ENCODE measurements at regions not wholly inside any gene's neighbourhood (a gene's known extent, or its start where the extent isn't known, plus 50 kb on each side); places are given as distances from the start of the nearest gene placed in this dataset.

- Histone ChIP-seq H2AK9ac (replicated peaks; ENCODE audit: low read depth, low read length, poor library complexity) (no peak overlapping the region), H3K4ac (ENCODE audit: low read depth, low read length) (no peak overlapping the region), H4K5ac (ENCODE audit: low read depth, low read length) (no peak overlapping the region), H3K4me1 (ENCODE audit: control insufficient read depth, insufficient read depth, low read length) (peaks cover 5% of the 10 kb centered on the region), H3K18ac (ENCODE audit: low read depth, low read length) (no peak overlapping the region), H2AK5ac (ENCODE audit: low read depth, low read length) (no peak overlapping the region; the same call in 1 of the 2 replicates), H2BK15ac (ENCODE audit: low read depth, low read length) (no peak overlapping the region), H3K27me3 (ENCODE audit: control insufficient read depth, insufficient read depth, low read length) (no peaks in the 10 kb centered on the region), H2AFZ (replicated peaks; ENCODE audit: low read length, poor library complexity) (peak overlapping the region; percentile 46), H4K8ac (ENCODE audit: low read depth in 2 of 2, low read length in 2 of 2) (no peak overlapping the region), H3K9me3 (ENCODE audit: control insufficient read depth, insufficient read depth, low read length) (no peaks in the 10 kb centered on the region), H3K4me2 (ENCODE audit: low read depth, low read length) (no peak overlapping the region), H3K36me3 (ENCODE audit: control insufficient read depth, insufficient read depth, low read length) (no peaks in the 10 kb centered on the region), H3K27ac (ENCODE audit: insufficient read depth, low read length) (no peak overlapping the region), H4K20me1 (ENCODE audit: insufficient read depth, low read length) (no peaks in the 10 kb centered on the region), H3K56ac (ENCODE audit: extremely low read depth, insufficient read depth, low read length) (no peak overlapping the region), H2BK5ac (ENCODE audit: low read depth, low read length, poor library complexity, severe bottlenecking) (no peak overlapping the region), H3K9me1 (ENCODE audit: insufficient read depth, low read length) (peaks cover 4% of the 10 kb centered on the region; the same call in 1 of the 2 replicates), H2BK120ac (ENCODE audit: low read depth, low read length) (no peak overlapping the region), H3K23ac (ENCODE audit: low read depth, low read length) (no peak overlapping the region), H3K4me3 (ENCODE audit: insufficient read depth, low read depth, low read length) (no peak overlapping the region), H3K9ac (ENCODE audit: low read depth, low read length) (no peak overlapping the region), H4K91ac (ENCODE audit: insufficient read depth, low read depth, low read length) (no peak overlapping the region), H3K79me1 (ENCODE audit: low read depth in 1 of 2, low read length in 2 of 2) (no peaks in the 10 kb centered on the region), H3K14ac (replicated peaks; ENCODE audit: low read depth, low read length) (no peak overlapping the region), H2BK20ac (ENCODE audit: low read depth, low read length) (no peak overlapping the region)
- ATAC-seq (ENCODE audit: low read depth) (no peak), DNase-seq (no peak)
- no CpG with 5 or more reads among the region's 8 CpGs for WGBS, 2 experiments (ENCODE audit: extremely low coverage in 2 of 2, insufficient read length in 1 of 2)
- POLR2A ChIA-PET (ENCODE audit: unreplicated experiment) = no interaction called here
- BruUV-seq (replicated peaks) = no TSS peak
- in situ Hi-C loops (cut with MboI; ENCODE audit: low sequenced_read_pairs) (no loop called here), dilution Hi-C loops (cut with HindIII; ENCODE audit: low sequenced_read_pairs, unreplicated experiment) (no loop called here), intact Hi-C loops (cut with micrococcal nuclease) (no loop called here)
- CTCF ChIA-PET = no interaction called here
- TF ChIP-seq MAZ (IDR thresholded peaks at IDR 0.05; ENCODE audit: borderline replicate concordance, low read depth, low read length) (no peak), CTCF (conservative IDR thresholded peaks at IDR 0.05; ENCODE audit: low read depth, low read length) (no peak), CEBPB (IDR thresholded peaks at IDR 0.05; ENCODE audit: low read depth, low read length) (no peak), RAD21 (IDR thresholded peaks at IDR 0.05; ENCODE audit: low read length) (no peak), CHD1 (IDR thresholded peaks at IDR 0.05; ENCODE audit: low read depth, low read length) (no peak), SMC3 (IDR thresholded peaks at IDR 0.05; ENCODE audit: low read depth, low read length) (no peak), POLR2A (IDR thresholded peaks at IDR 0.05; ENCODE audit: low read depth, low read length) (no peak), RCOR1 (IDR thresholded peaks at IDR 0.05; ENCODE audit: insufficient replicate concordance, low read length) (no peak), RFX5 (IDR thresholded peaks at IDR 0.05; ENCODE audit: low read depth, low read length) (no peak), BHLHE40 (IDR thresholded peaks at IDR 0.05; ENCODE audit: low read depth, low read length) (no peak), MAFK (IDR thresholded peaks at IDR 0.05; ENCODE audit: low read depth, low read length) (no peak), NFE2L2 (IDR thresholded peaks at IDR 0.05; ENCODE audit: low read depth, low read length) (no peak), FOS (IDR thresholded peaks at IDR 0.05; ENCODE audit: low read depth, low read length) (no peak), MXI1 (IDR thresholded peaks at IDR 0.05; ENCODE audit: borderline replicate concordance, low read depth, low read length) (no peak), ELK1 (IDR thresholded peaks at IDR 0.05; ENCODE audit: borderline replicate concordance, low read depth, low read length) (no peak)
- TF ChIP-seq, protein P1, sequence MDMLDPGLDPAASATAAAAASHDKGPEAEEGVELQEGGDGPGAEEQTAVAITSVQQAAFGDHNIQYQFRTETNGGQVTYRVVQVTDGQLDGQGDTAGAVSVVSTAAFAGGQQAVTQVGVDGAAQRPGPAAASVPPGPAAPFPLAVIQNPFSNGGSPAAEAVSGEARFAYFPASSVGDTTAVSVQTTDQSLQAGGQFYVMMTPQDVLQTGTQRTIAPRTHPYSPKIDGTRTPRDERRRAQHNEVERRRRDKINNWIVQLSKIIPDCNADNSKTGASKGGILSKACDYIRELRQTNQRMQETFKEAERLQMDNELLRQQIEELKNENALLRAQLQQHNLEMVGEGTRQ (IDR thresholded peaks at IDR 0.05; ENCODE audit: low read depth, low read length) = no peak
These were observed 151.0 kb downstream of the OSR1 start for GRCh38 chr2:19207452-19207851.

Data from IMR-90 (cell line).